Head of caudate nucleus (tissue), 42 donors: ENCODE measurements at regions not wholly inside any gene's neighbourhood (a gene's known extent, or its start where the extent isn't known, plus 50 kb on each side); places are given as distances from the start of the nearest gene placed in this dataset.

ENCODE experiments used
- DNase-seq, 42 donors: peaks; one replicate each; pipeline versions ENCODE4 v3.0.0 to v3.0.0-alpha.2; 2020 to 2021; ENCODE audit warnings: mixed read lengths in 7 of 42
- intact Hi-C: fragments of 100-400 bp; cut with DNase I; formaldehyde crosslinking; loops from one replicate; pipeline ENCODE4 v1.15.0; 2022

DNA sequence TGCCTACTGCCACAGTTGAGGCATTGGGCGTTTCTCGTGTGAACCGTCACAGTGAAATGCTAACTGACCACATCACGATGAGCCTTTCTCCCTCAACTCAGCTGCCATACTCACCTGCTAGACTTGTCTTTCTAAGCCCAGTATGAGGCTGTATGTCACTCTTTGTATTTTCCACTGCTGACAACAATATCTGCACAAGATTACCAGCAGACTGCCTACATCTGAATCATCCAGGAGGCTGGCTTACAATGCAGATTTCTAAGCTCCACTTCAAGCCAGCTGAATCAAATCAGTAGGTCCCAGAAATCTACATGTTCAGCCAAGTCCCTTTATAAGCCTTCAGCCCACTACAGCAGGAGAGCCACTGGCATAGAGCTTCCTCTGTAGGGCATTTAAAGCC is 355.0 kb upstream of the DUSP10 start:
- no peak for DNase-seq
- intact Hi-C loops: no loop called here

DNA sequence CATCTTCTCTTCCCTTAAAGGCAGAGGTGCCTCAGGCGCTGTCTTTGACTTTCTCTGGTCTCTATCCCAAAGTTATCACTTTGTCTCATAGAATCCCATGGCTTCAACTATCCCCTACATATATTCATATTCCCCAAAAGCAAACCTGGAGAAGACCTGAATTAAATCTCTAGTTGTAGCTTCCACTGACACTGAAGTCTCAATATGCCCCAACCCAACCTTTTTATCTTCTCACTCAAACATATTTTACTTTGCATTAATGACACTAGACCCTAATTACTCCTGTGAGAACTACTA is 354.5 kb upstream of the DUSP10 start:
- intact Hi-C loops: no loop called here
- DNase-seq: no peak

GRCh38 chr1:222095606-222096475 is 354.0 kb upstream of the DUSP10 start:
- DNase-seq: peak in 29 of 42 donors; percentile 4 to 77 (median 40)
- intact Hi-C loops: no loop called here

GRCh38 chr1:222093518-222093917 is 351.6 kb upstream of the DUSP10 start:
- intact Hi-C loops: no loop called here

GRCh38 chr1:222090103-222090502 is 348.2 kb upstream of the DUSP10 start:
- intact Hi-C loops: no loop called here
- DNase-seq: no peak

More at GRCh38 chr1:222093518-222093917, 351.6 kb upstream of the DUSP10 start:
- DNase-seq: no peak

- no peak for DNase-seq
- intact Hi-C loops: no loop called here
Observed at GRCh38 chr1:222087221-222087920, 345.5 kb upstream of the DUSP10 start.

DNA sequence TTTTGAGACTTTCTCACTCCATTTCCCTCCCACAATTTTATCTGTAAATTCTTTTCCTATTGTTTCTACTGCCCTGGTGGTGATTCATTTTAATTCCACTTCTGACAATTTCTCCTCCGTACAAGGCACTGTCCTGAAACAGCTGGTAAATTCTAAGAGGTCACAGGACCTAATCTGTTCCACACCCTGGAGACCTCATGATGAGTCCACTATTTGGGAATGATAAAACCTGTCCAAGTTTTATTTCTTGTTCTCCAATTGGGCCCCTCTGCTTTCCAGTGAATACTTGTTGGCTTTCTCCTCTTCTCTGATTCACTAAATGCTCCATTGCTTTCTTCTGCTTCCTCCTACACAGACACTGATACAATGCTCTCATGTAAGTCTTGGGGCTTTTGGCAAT is 343.1 kb upstream of the DUSP10 start:
- intact Hi-C loops: no loop called here

GRCh38 chr1:222084048-222084447 is 342.2 kb upstream of the DUSP10 start:
- DNase-seq: no peak
- intact Hi-C loops: no loop called here

More for the DNA sequence above, 343.1 kb upstream of the DUSP10 start:
- no peak for DNase-seq

- intact Hi-C loops: no loop called here
- DNase-seq: no peak
Observed at GRCh38 chr1:222081859-222082258, 340.0 kb upstream of the DUSP10 start.

DNA sequence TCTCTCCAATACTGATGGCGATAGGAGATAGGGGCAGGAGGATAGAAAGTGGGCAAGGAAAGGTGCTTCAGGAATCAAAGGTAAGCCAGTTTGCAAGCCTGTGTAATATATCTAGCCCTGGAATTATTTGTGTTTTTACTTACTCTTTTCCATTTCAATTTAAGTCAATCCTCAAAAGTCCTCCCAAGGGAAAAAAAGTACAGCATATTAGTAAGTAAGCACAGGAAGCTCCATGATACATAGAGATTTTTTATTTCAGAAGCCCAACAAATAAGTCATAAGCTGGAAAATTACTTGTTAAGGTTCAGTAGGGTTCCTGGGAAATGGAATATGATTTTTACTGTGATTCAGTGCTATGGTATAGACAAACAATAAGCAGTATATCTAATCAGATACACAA is 337.7 kb upstream of the DUSP10 start:
- intact Hi-C loops: no loop called here
- no peak for DNase-seq

DNA sequence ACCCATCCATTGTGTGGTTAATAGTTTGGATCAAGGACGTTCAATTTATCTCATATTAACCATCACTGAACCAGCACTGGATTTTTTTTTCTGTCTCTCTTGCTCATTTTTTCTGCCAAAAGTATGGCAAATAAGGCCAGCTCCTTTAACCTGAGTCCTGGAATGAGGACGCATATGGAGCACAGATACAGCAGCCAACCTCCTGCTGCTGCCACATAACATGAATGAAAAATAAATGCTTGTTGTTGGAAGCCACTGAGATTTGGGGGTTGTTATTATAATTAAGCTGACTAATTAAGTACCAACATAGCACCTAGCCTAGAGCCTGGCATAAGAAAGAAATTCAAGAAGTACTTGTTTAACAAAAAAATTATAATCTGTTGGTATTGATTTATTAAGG is 335.3 kb upstream of the DUSP10 start:
- no peak for DNase-seq
- intact Hi-C loops: no loop called here

DNA sequence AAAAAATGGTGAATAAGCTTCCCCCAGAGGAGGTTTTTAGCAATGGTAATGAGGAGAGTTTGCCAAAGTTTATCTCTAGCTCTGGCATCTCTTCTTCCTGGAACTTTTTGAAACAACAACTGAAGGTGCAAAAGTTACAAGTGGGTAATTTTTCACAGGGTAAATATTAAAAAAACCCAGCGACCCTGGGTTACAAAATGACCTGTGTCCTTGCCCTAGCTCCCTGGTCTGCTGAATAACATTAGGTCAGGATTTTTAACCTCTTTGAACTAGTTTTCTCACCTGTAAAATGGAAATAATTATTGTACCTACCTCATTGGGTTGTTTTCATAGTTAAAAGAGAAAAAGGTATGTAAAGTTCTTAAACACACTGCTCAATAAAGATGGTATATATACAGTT is 332.4 kb upstream of the DUSP10 start:
- no peak for DNase-seq
- intact Hi-C loops: no loop called here

GRCh38 chr1:222073307-222073995 is 331.6 kb upstream of the DUSP10 start:
- DNase-seq: no peak
- intact Hi-C loops: no loop called here

DNA sequence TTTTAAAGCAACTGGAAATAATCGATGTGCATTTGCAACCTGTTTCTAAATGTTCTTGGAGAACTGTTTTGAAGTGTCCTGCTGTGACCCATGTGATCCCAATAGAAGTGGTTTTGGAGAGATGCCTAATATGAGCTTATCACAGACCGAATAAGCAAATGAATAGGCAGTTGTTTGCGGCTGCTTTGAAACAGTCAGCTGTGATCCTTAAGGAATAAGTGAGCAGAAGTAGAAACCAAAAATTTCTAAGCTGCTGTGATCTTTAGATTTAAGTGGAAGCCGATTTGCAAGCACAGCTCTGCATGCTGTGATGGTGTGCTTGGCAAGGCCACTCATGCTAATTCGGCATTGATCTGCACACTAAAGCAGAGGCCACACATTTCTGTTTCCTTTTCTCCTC is 329.5 kb upstream of the DUSP10 start:
- intact Hi-C loops: no loop called here
- peak in 19 of 42 donors; percentile 9 to 68 (median 30) for DNase-seq

DNA sequence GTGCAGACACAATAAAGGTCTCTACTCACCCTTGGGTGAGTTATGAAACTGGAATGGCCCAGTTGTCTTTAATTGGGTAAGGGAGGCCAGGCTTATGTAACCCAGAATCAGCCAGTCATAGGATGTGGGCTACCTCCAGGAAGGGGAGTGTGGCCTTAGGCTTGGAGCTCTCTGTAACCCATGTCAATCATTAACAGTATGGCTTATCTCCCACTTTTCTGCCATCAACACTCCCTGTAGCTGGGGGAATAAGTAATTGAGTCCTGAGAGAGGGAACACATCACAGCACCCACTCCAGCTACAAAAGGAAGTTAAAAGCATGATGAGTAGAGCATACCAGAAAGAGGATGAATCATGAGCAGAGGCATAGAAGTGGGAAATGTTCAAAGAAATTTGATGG is 327.0 kb upstream of the DUSP10 start:
- DNase-seq: no peak
- intact Hi-C loops: no loop called here

GRCh38 chr1:222068101-222068500 is 326.2 kb upstream of the DUSP10 start:
- intact Hi-C loops: no loop called here
- DNase-seq: no peak

GRCh38 chr1:222066539-222066938 is 324.6 kb upstream of the DUSP10 start:
- DNase-seq: no peak
- intact Hi-C loops: no loop called here

DNA sequence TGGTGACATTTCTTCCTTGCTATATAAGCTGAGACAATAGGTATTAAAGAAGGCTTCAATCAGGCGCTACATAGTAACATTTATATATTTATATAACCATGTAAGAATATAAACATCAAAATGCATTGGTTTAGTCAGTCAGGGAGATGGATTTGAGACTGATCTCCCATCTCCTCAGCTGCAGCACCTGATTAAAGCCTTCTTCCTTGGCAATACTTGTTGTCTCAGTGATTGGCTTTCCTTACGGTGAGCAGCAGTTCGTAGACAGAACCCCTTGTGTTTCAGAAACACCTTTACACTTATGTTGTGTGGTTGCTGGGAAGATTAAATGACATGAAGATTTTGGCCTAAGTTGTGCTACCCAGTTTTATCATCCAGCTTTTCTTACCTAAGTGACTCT is 323.3 kb upstream of the DUSP10 start:
- DNase-seq: no peak
- intact Hi-C loops: no loop called here

DNA sequence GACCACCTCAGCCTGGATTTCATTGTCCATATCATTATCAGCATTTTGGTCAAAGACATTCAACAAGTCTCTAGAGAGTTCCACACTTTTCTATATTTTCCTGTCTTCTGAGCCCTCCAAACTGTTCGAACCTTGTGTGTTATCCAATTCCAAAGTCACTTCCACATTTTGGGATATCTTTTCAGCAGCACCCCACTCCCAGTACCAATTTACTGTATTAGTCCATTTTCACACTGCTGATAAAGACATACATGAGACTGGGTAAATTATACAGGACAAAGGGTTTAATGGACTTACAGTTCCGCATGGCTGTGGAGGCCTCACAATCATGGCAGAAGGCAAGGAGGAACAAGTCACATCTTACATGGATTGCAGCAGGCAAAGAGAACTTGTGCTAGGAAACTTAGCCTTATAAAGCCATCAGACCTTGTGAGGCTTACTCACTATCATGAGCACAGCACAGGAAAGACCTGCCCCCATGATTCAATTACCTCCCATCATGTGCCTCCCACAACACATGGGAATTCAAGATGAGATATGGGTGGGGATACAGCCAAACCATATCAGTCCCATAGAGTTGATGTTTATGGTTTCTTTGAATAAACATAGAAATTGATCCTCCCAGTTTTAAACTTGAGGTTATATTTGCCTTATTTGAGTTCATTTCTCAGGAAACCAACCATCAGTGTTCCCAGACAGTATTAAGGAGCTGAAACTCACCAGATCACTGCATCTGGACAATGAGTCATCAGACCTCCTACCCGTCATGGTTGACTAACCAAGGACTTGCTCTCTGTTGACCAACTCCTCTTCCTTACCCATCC is 322.7 kb upstream of the DUSP10 start:
- DNase-seq: no peak
- intact Hi-C loops: no loop called here
